Liver (tissue), 8 donors: ENCODE measurements at regions not wholly inside any gene's neighbourhood (a gene's known extent, or its start where the extent isn't known, plus 50 kb on each side); places are given as distances from the start of the nearest gene placed in this dataset.

Source experiments
- DNase-seq: peaks from one replicate; pipeline ENCODE4 v3.0.0-alpha.2; 2017; ENCODE audit warnings: low spot score
- H3K27ac ChIP-seq, 2 donors: one replicate each; pipeline ENCODE4 v1.7.0; 2013; ENCODE audit warnings: inconsistent platforms in 2 of 2, low read length in 2 of 2, control low read depth in 1 of 2, low read depth in 1 of 2, mild to moderate bottlenecking in 1 of 2
- H3K27me3 ChIP-seq, 4 donors: one replicate each; pipeline versions ENCODE4 v1.6.1 to v1.7.0; 2013; ENCODE audit warnings: low read length in 3 of 4, inconsistent platforms in 1 of 4, mild to moderate bottlenecking in 1 of 4, moderate library complexity in 1 of 4; ENCODE audit not compliant: control insufficient read depth in 4 of 4, insufficient read depth in 4 of 4
- H3K36me3 ChIP-seq, 4 donors: one replicate each; pipeline versions ENCODE4 v1.6.1 to v1.7.0; 2013; ENCODE audit warnings: low read length in 3 of 4, mild to moderate bottlenecking in 3 of 4, low read depth in 1 of 4, moderate library complexity in 1 of 4; ENCODE audit not compliant: control insufficient read depth in 4 of 4, insufficient read depth in 3 of 4
- H3K4me1 ChIP-seq, 4 donors: one replicate each; pipeline versions ENCODE4 v1.6.1 to v1.7.0; 2013; ENCODE audit warnings: low read length in 3 of 4, mild to moderate bottlenecking in 3 of 4, moderate library complexity in 1 of 4; ENCODE audit not compliant: control insufficient read depth in 4 of 4, insufficient read depth in 4 of 4
- H3K4me3 ChIP-seq, 3 donors: one replicate each; pipeline versions ENCODE4 v1.6.1 to v1.7.0; 2013; ENCODE audit warnings: low read length in 3 of 3, control low read depth in 1 of 3, low read depth in 1 of 3, mild to moderate bottlenecking in 1 of 3
- H3K9ac ChIP-seq, 2 donors: one replicate each; pipeline ENCODE4 v1.7.0; 2013; ENCODE audit warnings: low read length in 2 of 2, mild to moderate bottlenecking in 2 of 2, moderate library complexity in 2 of 2, control low read depth in 1 of 2, low read depth in 1 of 2
- H3K9me3 ChIP-seq, 4 donors: one replicate each; pipeline versions ENCODE4 v1.6.1 to v1.7.0; 2013; ENCODE audit warnings: low read length in 3 of 4; ENCODE audit not compliant: control insufficient read depth in 4 of 4
- EGR1 ChIP-seq, 2 donors: IDR thresholded peaks; 2 replicates each; pipeline ENCODE4 v1.6.1; 2016 to 2018; ENCODE audit warnings: antibody characterized with exemption in 2 of 2, low read depth in 2 of 2
- FOXA1 ChIP-seq: IDR thresholded peaks from 2 replicates; pipeline ENCODE4 v1.6.1; 2016; ENCODE audit warnings: antibody characterized with exemption
- FOXA2 ChIP-seq: IDR thresholded peaks from 2 replicates; pipeline ENCODE4 v1.6.1; 2016; ENCODE audit warnings: antibody characterized with exemption
- GABPA ChIP-seq, 2 donors: IDR thresholded peaks in 1 of 2; conservative IDR thresholded peaks in 1 of 2; 2 replicates each; pipeline ENCODE4 v1.6.1; 2016; ENCODE audit warnings: antibody characterized with exemption in 2 of 2, mild to moderate bottlenecking in 1 of 2, moderate library complexity in 1 of 2
- HNF4A ChIP-seq, 2 donors: conservative IDR thresholded peaks; 2 replicates each; pipeline ENCODE4 v1.6.1; 2016; ENCODE audit warnings: antibody characterized with exemption in 2 of 2, mild to moderate bottlenecking in 2 of 2
- JUND ChIP-seq, 2 donors: IDR thresholded peaks; 2 replicates each; pipeline ENCODE4 v1.6.1; 2016; ENCODE audit warnings: antibody characterized with exemption in 2 of 2
- RAD21 ChIP-seq, 2 donors: IDR thresholded peaks; 2 replicates each; pipeline ENCODE4 v1.6.1; 2016; ENCODE audit warnings: antibody characterized with exemption in 2 of 2, mild to moderate bottlenecking in 2 of 2
- RXRA ChIP-seq, 2 donors: IDR thresholded peaks; 2 replicates each; pipeline ENCODE4 v1.6.1; 2017 to 2018; ENCODE audit warnings: antibody characterized with exemption in 2 of 2, mild to moderate bottlenecking in 1 of 2
- SP1 ChIP-seq: IDR thresholded peaks from 2 replicates; pipeline ENCODE4 v1.6.1; 2018; ENCODE audit warnings: antibody characterized with exemption, mild to moderate bottlenecking
- TAF1 ChIP-seq: conservative IDR thresholded peaks from 2 replicates; pipeline ENCODE4 v1.6.1; 2016; ENCODE audit warnings: antibody characterized with exemption, mild to moderate bottlenecking
- YY1 ChIP-seq: IDR thresholded peaks from 2 replicates; pipeline ENCODE4 v1.6.1; 2016; ENCODE audit warnings: antibody characterized with exemption, mild to moderate bottlenecking
- WGBS: extraction: QIAGEN DNeasy Blood & Tissue Kit; methylation state at CpG from one replicate; pipeline ENCODE4 v1.1.7; 2013; 5-methylcytosine and 5-hydroxymethylcytosine counted together
- TF ChIP-seq, protein P1 (sequence below): IDR thresholded peaks from 2 replicates; pipeline ENCODE4 v1.6.1; 2016; ENCODE audit warnings: antibody characterized with exemption
- TF ChIP-seq, protein P2 (sequence below): IDR thresholded peaks from 2 replicates; pipeline ENCODE4 v1.6.1; 2016; ENCODE audit warnings: antibody characterized with exemption, mild to moderate bottlenecking
- TF ChIP-seq, protein P3 (sequence below): IDR thresholded peaks from 2 replicates; pipeline ENCODE4 v1.6.1; 2016; ENCODE audit warnings: antibody characterized with exemption
- TF ChIP-seq, protein P4 (sequence below): fragments of 150-350 bp; IDR thresholded peaks from 2 replicates; pipeline ENCODE4 v1.5.1; 2017; ENCODE audit warnings: improper control_type of control experiment, low read depth, low read length; ENCODE audit not compliant: missing input control
- donor health status: healthy.
- donor health status: healthy.
- donor health status: healthy.
- donor health status: healthy.
- donor health status: healthy.

DNA sequence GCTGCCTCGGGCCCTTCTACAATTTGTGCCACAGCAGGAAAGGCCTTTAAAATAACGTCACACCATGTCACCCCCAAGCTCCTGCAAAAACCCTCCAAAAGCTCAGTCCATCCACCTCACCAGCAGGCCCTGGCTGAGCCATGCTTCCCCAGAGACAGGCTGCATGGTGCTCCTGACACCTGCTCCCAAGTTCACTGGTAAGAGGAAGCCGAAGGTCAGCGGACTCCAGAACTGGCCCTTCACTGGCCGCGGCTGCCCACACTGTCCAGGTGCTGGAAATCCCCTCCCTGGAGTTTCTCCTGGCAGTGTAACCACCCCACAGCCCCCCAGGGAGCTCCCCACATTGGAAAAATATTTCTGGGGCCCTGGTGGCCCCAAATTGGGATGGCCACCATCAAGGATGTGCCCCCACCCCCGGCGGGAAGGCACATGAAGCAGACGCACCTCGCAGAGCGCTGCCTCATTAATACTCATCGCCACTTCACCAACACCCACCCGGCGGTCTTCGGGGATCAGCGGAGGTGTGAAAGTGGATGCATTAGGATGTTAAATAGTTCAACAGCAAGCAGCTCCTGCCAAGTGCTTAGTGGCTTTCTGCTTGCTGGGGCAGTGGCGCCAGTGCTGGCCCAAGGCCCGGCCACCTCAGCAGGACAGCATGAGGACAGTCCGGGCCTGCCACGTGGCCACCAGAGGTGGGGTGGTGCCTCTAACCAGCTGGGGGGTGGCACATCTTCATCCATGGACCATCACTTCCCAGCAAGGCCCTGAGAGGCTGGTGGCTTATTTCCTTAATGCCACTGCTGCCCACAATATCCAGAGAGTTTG is 146.1 kb upstream of the IQSEC1 start:
- no peak for DNase-seq
- peak in 1 of 2 donors; percentile 43 for TF ChIP-seq HNF4A (conservative IDR thresholded peaks at IDR 0.05)
- TF ChIP-seq FOXA2, result no peak
- peak in 1 of 2 donors; percentile 13 for TF ChIP-seq RAD21 (IDR thresholded peaks at IDR 0.05)
- TF ChIP-seq RXRA (IDR thresholded peaks at IDR 0.05), result peak in 1 of 2 donors; percentile 61
- 69% methylated on average over 20 of the region's 20 CpGs for WGBS

DNA sequence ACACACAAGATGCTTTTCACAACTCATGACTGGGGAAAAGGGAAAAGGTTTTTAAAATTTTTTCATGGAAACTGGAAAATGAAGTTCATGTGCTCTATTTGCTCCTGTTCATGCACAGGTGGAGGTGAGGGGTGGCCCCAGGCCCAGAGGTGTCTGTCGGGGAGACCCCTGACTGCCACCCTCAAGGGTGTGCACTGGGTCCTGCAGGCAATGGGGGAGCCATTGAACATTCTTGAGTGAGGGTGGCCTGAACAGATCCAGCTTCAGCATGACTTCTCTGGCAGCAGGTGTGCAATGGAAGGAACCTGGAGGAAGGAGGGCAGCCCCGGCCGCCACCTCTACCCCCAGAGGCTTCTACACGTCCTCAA is 145.3 kb upstream of the IQSEC1 start:
- Histone ChIP-seq H3K9me3 (no peaks in the 10 kb centered on the region), H3K36me3 (no peaks in the 10 kb centered on the region), H3K4me1 (peaks cover 0 to 19% (median 13%) of the 10 kb centered on the region in 4 donors), H3K9ac (no peak overlapping the region), H3K4me3 (no peak overlapping the region), H3K27ac (no peak overlapping the region), H3K27me3 (no peaks in the 10 kb centered on the region)
- 90% methylated on average over 4 of the region's 4 CpGs for whole genome bisulfite sequencing
- no peak for DNase-seq
- no peak for TF ChIP-seq GABPA (IDR thresholded peaks at IDR 0.05 in 1 of 2, conservative IDR thresholded peaks at IDR 0.05 in 1 of 2)
- no peak for TF ChIP-seq JUND (IDR thresholded peaks at IDR 0.05)
- no peak for TF ChIP-seq TAF1
- TF ChIP-seq, protein P1, sequence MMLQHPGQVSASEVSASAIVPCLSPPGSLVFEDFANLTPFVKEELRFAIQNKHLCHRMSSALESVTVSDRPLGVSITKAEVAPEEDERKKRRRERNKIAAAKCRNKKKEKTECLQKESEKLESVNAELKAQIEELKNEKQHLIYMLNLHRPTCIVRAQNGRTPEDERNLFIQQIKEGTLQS, result no peak
- TF ChIP-seq, protein P2, sequence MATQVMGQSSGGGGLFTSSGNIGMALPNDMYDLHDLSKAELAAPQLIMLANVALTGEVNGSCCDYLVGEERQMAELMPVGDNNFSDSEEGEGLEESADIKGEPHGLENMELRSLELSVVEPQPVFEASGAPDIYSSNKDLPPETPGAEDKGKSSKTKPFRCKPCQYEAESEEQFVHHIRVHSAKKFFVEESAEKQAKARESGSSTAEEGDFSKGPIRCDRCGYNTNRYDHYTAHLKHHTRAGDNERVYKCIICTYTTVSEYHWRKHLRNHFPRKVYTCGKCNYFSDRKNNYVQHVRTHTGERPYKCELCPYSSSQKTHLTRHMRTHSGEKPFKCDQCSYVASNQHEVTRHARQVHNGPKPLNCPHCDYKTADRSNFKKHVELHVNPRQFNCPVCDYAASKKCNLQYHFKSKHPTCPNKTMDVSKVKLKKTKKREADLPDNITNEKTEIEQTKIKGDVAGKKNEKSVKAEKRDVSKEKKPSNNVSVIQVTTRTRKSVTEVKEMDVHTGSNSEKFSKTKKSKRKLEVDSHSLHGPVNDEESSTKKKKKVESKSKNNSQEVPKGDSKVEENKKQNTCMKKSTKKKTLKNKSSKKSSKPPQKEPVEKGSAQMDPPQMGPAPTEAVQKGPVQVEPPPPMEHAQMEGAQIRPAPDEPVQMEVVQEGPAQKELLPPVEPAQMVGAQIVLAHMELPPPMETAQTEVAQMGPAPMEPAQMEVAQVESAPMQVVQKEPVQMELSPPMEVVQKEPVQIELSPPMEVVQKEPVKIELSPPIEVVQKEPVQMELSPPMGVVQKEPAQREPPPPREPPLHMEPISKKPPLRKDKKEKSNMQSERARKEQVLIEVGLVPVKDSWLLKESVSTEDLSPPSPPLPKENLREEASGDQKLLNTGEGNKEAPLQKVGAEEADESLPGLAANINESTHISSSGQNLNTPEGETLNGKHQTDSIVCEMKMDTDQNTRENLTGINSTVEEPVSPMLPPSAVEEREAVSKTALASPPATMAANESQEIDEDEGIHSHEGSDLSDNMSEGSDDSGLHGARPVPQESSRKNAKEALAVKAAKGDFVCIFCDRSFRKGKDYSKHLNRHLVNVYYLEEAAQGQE, result no peak
- TF ChIP-seq HNF4A (conservative IDR thresholded peaks at IDR 0.05), result no peak
- TF ChIP-seq RXRA (IDR thresholded peaks at IDR 0.05), result no peak
- TF ChIP-seq, protein P3, sequence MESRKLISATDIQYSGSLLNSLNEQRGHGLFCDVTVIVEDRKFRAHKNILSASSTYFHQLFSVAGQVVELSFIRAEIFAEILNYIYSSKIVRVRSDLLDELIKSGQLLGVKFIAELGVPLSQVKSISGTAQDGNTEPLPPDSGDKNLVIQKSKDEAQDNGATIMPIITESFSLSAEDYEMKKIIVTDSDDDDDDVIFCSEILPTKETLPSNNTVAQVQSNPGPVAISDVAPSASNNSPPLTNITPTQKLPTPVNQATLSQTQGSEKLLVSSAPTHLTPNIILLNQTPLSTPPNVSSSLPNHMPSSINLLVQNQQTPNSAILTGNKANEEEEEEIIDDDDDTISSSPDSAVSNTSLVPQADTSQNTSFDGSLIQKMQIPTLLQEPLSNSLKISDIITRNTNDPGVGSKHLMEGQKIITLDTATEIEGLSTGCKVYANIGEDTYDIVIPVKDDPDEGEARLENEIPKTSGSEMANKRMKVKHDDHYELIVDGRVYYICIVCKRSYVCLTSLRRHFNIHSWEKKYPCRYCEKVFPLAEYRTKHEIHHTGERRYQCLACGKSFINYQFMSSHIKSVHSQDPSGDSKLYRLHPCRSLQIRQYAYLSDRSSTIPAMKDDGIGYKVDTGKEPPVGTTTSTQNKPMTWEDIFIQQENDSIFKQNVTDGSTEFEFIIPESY, result no peak
- no peak for TF ChIP-seq YY1
- no peak for TF ChIP-seq SP1
- TF ChIP-seq RAD21 (IDR thresholded peaks at IDR 0.05), result no peak
- no peak for TF ChIP-seq EGR1 (IDR thresholded peaks at IDR 0.05; ENCODE audit: low read depth in 2 of 2)
- no peak for TF ChIP-seq FOXA1
- TF ChIP-seq, protein P4, sequence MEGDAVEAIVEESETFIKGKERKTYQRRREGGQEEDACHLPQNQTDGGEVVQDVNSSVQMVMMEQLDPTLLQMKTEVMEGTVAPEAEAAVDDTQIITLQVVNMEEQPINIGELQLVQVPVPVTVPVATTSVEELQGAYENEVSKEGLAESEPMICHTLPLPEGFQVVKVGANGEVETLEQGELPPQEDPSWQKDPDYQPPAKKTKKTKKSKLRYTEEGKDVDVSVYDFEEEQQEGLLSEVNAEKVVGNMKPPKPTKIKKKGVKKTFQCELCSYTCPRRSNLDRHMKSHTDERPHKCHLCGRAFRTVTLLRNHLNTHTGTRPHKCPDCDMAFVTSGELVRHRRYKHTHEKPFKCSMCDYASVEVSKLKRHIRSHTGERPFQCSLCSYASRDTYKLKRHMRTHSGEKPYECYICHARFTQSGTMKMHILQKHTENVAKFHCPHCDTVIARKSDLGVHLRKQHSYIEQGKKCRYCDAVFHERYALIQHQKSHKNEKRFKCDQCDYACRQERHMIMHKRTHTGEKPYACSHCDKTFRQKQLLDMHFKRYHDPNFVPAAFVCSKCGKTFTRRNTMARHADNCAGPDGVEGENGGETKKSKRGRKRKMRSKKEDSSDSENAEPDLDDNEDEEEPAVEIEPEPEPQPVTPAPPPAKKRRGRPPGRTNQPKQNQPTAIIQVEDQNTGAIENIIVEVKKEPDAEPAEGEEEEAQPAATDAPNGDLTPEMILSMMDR, result no peak
- TF ChIP-seq FOXA2, result no peak

More for the DNA sequence above, 146.1 kb upstream of the IQSEC1 start:
- H3K4me3 ChIP-seq, result no peak overlapping the region
- peak overlapping the region; percentile 46 to 47 for H3K27ac ChIP-seq
- no peaks in the 10 kb centered on the region for H3K36me3 ChIP-seq
- no peaks in the 10 kb centered on the region for H3K9me3 ChIP-seq
- no peak overlapping the region for H3K9ac ChIP-seq
- H3K4me1 ChIP-seq, result peaks cover 0 to 25% (median 18%) of the 10 kb centered on the region in 4 donors
- no peaks in the 10 kb centered on the region for H3K27me3 ChIP-seq
